ENCODE measurements at regions not wholly inside any gene's neighbourhood (a gene's known extent, or its start where the extent isn't known, plus 50 kb on each side); places are given as distances from the start of the nearest gene placed in this dataset.

- TF ChIP-seq POLR2A (IDR thresholded peaks at IDR 0.05) (no peak), CTCF (IDR thresholded peaks at IDR 0.05) (no peak)
- WGBS, 2 donors = 94 to 100% methylated on average over 2 of the region's 2 CpGs
- no peak for DNase-seq (ENCODE audit: low spot score in 2 of 2)
- no peak overlapping the region for H3K4me3 ChIP-seq (ENCODE audit: low read depth, poor library complexity, severe bottlenecking)
- intact Hi-C loops (cut with DNase I; ENCODE audit: low total_unique reads) = no loop called here
Measured at GRCh38 chr4:92199135-92199534, 104.6 kb upstream of the GRID2 start.

GRCh38 chr4:92210906-92211305 lies 92.9 kb upstream of the GRID2 start:
- WGBS, 2 donors = 87% methylated on average over 7 of the region's 7 CpGs
- intact Hi-C loops (cut with DNase I; ENCODE audit: low total_unique reads) = no loop called here
- no peak for DNase-seq (ENCODE audit: low spot score in 2 of 2)
- H3K4me3 ChIP-seq (ENCODE audit: low read depth, poor library complexity, severe bottlenecking) = no peak overlapping the region
- TF ChIP-seq POLR2A (IDR thresholded peaks at IDR 0.05) = no peak

- DNase-seq (ENCODE audit: low spot score in 2 of 2) = no peak
- no peak overlapping the region for H3K4me3 ChIP-seq (ENCODE audit: low read depth, poor library complexity, severe bottlenecking)
- 87 to 88% methylated on average over 4 of the region's 4 CpGs for WGBS, 2 donors
- TF ChIP-seq CTCF (IDR thresholded peaks at IDR 0.05) = no peak
- no peak for TF ChIP-seq POLR2A (IDR thresholded peaks at IDR 0.05)
- intact Hi-C loops (cut with DNase I; ENCODE audit: low total_unique reads) = no loop called here
Measured at GRCh38 chr4:92215476-92215875, 88.3 kb upstream of the GRID2 start.

GRCh38 chr4:92231511-92231910 lies 72.3 kb upstream of the GRID2 start:
- 86 to 91% methylated on average over 1 of the region's 1 CpG for WGBS, 2 donors
- no peak for DNase-seq (ENCODE audit: low spot score in 2 of 2)
- no peak for TF ChIP-seq POLR2A (IDR thresholded peaks at IDR 0.05)
- no peak for TF ChIP-seq CTCF (IDR thresholded peaks at IDR 0.05)
- intact Hi-C loops (cut with DNase I; ENCODE audit: low total_unique reads) = no loop called here
- no peak overlapping the region for H3K4me3 ChIP-seq (ENCODE audit: low read depth, poor library complexity, severe bottlenecking)

GRCh38 chr4:92232566-92232965 lies 71.2 kb upstream of the GRID2 start:
- intact Hi-C loops (cut with DNase I; ENCODE audit: low total_unique reads) = no loop called here

GRCh38 chr4:92234393-92235176 lies 69.2 kb upstream of the GRID2 start:
- TF ChIP-seq POLR2A (IDR thresholded peaks at IDR 0.05) = no peak
- no peak for TF ChIP-seq CTCF (IDR thresholded peaks at IDR 0.05)
- DNase-seq (ENCODE audit: low spot score in 2 of 2) = no peak

More at GRCh38 chr4:92232566-92232965, 71.2 kb upstream of the GRID2 start:
- H3K4me3 ChIP-seq (ENCODE audit: low read depth, poor library complexity, severe bottlenecking) = no peak overlapping the region
- peak in 1 of 2 donors; percentile 34 for DNase-seq (ENCODE audit: low spot score in 2 of 2)
- no peak for TF ChIP-seq POLR2A (IDR thresholded peaks at IDR 0.05)
- TF ChIP-seq CTCF (IDR thresholded peaks at IDR 0.05) = no peak

More at GRCh38 chr4:92234393-92235176, 69.2 kb upstream of the GRID2 start:
- WGBS, 2 donors = 32 to 42% methylated on average over 4 of the region's 4 CpGs
- H3K4me3 ChIP-seq (ENCODE audit: low read depth, poor library complexity, severe bottlenecking) = no peak overlapping the region
- intact Hi-C loops (cut with DNase I; ENCODE audit: low total_unique reads) = no loop called here
